HG03196 (cell line): ENCODE measurements at regions not wholly inside any gene's neighbourhood (a gene's known extent, or its start where the extent isn't known, plus 50 kb on each side); places are given as distances from the start of the nearest gene placed in this dataset.

Source experiments
- ATAC-seq: cut with Tn5 transposase; IDR thresholded peaks from one replicate; pipeline ENCODE4 v1.9.1; 2021; ENCODE audit not compliant: unreplicated experiment

DNA sequence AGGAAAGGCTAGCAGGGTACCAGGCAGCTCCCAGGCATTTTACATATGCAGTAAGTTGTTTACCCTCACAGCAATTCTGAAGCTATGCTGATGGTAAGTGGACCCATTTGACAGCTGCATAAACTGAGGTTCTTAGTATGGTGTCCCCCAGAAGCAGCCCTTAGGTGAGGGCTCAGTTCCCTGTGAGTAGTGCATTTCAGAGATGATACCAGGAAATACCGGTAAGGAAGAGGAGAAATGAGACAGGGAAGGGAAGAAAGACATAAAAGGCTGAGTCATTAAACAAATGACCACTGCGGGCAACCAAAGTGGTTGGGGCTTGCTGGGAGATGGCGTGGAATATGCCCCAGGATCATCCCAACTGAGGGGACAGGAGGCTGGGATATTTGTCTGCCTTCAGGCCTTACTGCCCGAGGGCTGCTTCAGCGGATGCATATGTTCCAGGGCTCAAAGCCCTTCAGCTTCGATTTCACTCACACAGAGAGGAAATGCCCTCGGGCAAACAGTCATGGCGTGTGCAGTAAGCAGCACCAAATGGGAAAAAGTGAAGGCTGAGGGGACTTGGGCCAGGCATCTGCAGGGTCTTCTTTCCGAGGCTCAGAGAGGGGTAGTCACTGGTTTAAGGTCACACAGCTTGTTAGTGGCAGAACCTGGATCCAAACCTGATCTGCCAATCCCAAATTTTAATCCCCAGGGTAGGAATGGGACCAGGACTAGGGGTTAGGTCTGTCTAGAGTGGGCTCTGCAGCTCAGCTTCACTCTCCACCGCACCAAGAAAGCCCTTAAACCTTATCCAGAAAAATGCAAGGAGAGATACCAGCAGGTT is 133.7 kb upstream of the RUNX3 start:
- no peak for ATAC-seq

DNA sequence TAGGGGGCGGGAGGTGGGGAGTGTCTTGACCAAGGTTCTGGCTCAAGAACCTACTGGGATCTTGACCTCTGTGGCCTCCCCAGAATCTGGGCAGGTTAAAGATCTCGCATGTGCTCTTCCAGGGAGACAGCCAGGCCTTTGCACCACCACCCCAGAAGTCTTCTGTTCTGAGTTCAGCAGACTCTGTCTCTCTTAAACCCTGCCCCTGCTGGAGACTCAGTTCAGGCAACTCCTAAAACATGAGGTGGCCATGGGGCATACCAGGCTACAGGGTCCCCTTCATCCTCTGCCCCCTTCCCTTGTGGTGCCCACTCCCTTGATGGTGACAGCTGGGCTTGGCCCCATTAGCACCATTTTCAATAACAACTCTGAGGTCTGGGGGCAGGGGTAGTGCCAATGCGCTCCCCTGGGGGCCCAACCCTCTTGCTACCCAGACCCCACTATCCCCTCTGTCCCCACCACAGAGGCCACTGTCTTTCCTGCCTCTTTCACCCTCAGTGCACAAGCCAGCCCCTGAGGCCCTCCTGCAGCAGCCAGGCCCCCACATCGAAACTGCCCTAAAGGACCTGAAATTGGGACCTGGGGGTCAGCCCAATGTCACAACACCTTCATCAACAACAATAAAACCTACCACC is 132.7 kb upstream of the RUNX3 start:
- no peak for ATAC-seq

DNA sequence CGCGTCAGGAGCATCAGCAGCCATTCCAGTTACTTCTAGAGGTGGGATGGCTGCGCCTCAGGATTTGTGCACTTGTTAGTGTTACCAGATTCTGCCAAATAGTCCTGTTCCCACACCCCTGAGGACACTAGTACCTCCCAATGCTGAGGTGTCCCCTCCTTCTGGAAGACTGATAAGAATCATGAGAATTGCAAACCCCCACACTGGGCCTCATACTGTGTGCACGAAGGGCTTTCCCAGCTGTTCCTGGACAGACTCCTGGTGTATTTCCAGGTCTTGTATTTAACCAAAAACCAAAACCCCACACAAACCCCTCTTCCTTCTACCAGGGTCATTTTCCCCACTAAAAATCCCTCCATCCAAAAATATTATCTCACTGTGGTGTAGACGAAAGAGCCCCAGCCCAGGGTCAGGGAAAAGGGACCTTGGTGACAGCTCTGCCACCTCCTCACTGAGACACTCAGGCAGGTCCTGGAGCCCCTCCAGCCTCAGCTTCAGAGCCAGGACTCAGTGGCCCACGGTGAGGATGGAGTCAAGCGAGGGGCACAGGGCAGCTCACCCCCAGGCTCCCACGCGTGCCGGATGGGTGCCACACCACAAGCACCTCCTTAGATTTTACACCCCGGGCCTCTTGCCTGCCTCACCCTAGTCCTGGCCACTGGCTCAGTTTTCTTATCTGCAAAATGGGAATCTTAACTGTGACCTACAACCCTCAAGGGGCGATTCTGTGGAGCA is 131.4 kb upstream of the RUNX3 start:
- no peak for ATAC-seq

DNA sequence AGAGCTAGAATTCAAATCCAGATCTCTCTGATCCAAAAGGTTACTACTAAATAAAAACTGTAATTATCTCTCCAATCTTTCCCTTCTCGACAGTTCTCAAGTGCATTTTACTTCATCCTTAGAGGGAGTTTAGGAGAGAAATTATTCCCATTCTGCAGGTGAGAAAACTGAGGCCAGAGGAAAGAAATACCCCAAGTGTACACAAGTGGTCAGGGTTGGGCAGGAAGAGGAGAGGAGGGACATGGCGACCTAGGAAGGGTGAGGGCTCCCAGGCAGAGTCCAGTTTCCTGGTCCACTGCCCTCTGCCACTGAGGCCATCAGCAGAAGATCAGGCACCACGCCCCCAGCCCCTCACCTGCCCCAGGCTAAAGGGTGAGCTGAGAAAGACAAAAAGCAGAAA is 127.1 kb upstream of the RUNX3 start:
- ATAC-seq: no peak

DNA sequence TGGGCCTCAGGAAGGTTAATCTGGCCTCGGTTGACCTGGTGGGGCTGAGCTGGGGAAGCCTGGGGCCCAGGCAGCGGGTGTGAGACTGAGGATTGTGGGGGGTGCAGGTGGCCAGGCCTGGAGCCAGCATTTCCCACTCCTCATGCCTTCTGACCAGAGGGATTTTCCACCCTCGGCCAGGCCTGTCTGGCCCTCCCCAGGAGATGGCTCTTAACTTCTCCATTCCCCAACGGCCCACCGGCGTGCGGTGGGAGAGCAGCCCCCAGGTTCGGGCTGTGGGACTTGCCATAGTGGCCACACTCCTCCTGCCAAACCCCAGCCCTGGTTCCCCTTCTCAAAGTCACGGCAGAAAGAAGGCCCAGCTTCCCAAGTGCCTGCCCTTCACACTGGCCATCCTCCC is 126.5 kb upstream of the RUNX3 start:
- no peak for ATAC-seq

DNA sequence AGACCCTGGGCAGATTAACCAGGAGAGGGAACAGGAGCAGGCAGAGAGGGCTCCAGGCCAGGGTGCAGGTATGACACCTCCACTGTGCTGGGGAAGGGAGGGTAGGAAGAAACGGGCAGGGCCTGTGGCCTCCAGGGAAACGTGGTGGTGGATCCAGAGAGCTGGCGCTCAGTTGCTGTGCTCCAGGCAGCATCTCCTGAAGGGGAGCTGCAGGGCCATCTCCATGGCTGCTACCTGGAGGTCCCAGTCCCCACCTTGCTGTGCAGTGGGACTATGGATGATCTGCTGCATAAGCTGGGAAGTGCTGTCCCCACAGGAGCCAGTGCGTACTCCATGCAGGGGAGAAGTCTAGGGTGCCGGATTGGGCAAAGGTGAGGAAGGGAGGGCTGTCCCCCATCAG is 125.9 kb upstream of the RUNX3 start:
- ATAC-seq: no peak

DNA sequence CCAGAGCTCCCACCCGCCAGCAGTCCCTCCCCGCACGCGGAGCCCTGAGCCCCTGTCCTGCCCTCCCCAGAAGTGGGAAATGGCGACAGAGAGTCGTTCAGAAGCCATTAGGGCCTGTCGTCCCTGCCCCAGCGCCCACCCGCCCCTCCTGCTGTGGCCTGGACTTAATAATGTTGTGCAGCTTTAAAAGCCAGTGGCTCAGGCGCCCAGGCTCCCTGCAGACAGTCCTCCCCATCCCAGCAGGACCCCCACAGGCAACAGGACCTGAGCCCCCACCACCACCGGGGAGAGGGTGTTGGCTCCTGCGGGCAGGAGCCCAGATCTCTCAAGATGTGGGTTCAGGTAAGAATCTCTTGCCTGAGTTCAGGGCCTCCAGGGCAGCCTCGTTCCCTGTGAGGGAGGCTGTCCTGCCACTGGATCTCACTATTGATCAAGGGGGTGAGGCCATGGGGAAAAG is 125.3 kb upstream of the RUNX3 start:
- no peak for ATAC-seq

DNA sequence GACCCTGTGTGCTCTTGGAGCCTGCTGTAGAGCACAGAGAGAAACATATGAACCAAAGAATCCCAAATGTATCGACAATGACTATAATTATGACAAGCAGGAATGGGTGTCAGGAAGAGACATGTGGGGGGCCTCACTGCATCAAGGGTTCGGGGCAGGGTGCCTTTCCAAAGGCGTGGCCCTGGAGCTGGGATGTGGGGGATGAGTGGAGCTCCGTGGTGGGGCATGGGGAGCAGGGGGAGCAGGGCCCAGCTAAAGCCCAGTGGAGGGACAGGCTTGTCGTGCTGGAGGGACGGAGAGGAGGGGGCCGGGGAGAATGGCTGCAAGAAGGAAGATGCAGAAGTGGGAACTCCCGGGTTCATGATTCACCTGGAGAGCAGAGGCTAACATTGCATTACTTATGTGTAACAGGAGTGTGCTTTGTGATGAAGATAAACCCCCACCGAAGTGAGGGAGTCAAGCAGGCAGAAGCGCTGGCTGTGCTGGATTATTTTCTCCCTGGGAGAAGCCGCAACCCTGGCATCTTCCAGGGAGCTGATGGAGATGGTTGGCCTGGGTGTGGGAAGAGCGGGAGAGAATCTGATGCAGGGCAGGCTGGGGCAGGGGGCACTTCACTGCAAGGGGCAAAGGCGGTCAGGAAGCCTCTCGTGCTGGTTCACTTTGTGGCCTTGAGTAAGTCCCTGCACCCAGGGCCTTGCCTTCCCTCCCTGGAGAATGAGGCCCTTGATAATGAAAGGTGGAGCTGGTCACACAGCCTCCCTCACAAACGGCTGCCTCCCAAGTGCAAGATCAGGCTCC is 124.6 kb upstream of the RUNX3 start:
- no peak for ATAC-seq

DNA sequence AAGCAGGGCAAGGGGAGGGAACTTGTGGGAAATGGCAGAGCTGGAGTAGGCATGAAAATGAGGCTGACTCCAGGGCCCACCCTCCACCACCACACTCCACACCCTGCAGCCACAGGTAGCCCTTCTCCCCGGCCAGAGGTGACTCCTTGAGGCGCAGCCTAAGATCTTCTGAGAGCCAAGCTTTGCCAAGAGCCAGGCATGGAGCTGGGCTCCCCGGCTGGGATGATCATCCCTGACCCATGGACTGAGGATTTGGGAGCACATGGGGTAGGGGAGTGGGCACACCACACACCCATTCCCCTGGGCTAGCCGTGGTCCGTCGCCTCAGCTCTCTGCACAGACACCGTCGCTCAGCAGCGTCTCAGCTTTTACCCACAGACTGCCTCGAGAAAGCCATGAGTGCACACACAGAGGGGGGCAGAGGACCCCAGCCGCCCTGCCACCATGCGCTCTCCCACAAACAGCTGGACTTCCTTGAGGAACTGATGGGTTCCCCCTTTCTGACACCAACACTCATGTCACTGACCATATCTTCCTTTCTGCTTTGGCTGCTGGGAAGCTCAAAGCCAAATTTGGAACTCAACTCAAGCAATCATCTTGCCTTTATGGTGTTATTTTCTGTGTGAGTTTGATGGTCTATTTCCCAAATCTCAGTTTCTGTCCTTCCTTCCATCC is 123.6 kb upstream of the RUNX3 start:
- no peak for ATAC-seq

DNA sequence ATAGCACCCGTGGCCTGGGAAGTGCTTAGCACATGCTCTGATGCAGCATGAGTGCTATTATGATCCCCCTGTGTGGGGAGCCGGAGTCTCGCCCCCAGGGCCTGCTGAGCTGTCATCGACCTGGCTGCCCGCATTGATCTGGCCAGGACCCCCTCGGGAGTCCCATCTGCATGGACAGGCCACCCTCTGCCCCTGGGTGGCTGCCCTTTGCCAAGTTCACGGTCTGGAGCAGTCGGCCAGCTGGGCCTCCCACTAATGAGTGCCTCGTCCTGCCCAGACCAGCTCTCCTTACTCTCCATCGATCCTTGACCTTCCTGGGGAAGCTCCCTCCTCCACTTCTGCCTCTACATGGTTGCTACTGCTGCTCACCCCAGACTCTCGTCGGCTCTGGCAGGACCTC is 121.8 kb upstream of the RUNX3 start:
- no peak for ATAC-seq

DNA sequence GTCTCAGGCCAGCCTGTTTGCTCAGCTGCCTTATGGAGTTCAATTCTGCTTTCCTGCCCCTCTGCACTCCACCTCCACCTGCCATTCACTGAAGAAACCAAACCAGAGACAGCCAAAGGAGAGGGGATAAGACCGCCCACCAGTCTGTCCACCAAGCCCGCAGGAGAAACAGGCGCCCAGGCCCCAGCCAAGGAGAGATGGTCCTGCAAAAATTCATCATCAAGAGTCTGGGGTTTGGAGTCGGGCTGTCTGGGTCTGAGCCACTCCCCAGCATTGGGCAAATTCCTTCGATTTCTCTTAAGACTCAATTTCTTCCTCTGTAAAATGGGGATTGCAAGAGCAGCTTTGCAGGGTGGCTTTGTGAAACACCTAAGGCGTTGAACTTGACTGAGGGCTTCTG is 121.4 kb upstream of the RUNX3 start:
- no peak for ATAC-seq

DNA sequence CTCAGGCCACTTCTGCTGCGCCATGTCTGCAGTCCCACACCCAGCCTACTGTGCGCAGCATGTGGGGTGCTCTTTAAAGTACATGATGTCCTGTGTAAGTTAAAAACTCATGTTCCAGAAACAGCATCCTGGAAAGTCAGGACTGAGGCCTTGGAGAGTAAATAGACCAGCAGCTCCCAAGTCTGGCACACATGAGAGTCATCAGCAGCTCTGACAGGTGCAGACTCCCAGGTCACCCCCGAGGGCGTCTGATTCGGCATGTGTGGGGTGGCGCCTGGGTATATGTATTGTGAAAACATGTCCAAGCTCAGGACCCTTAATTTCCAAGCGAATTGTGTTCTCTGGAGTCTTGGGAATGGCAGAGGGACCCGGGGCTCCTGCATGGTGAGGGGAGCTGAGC is 120.1 kb upstream of the RUNX3 start:
- ATAC-seq: no peak

DNA sequence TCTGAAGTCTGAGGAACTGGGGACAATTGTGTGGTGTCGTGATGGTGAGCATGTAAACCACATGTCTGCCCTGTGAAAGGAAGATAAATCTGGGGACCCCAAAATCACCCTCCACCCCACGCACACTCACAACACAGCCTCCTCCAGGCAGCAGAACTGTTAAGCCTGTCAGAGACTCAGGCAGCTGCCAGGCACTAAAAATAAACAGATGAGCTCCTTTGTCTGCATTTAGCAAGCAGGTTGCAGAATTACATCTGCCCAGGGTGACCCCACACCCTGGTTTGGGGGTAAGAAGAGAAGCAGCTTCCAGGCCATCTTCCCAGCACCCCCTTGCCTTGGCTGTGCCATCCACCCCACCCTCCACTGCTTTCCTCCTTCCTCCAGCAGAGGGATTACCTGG is 119.1 kb upstream of the RUNX3 start:
- ATAC-seq: no peak

DNA sequence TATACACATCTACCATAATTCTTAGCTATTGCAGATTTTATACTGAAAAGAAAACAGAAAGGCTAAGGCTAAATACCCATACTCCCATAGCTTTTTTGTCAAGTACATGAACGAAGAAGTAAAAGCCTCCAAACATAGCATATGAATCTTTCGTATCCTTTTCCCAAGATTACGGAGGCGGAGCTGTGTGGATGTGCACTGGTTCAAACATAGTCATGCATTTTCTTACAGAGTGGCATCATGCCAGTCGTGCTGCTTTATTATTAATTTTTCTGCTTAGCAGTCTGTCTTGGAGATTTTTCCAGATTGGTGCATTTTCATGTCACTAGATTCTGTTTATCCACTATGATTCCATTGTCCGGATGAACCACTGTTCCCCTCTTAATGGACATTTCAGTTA is 118.7 kb upstream of the RUNX3 start:
- no peak for ATAC-seq

DNA sequence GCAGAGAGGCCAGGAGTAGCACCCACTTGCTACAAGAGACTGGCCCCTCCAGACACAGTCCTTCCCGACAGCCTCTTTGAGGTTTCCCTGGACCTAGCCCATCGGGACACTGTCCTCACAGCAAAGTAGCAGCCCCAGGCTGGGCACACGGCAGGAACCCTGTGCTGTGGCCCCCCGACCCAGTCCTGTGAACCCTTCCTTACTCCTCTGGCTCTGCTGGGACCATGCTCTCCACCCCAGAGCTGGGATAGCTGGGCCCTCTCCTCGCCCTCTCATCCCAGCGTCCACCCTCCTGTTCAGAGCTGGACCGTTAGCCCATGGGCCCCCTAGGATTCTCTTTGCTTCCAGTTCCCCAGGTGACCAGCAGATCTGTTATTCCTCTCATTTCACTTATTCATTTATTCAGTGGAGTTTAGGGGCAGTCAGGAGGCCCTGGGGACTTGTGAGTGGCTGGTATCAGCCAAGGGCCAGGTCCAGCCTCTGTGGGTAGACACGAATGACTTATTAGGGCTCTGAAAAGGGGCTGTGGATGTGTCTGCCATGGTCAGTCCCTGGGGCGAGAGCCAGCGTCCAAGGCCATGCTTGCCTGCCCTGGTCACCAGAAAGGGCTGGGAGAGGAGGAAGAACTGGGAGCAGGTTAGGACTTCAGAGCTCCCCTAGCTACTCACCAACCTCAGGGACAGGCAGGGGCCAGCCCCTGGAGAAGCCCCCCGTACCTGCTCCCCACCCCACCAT is 117.6 kb upstream of the RUNX3 start:
- no peak for ATAC-seq

DNA sequence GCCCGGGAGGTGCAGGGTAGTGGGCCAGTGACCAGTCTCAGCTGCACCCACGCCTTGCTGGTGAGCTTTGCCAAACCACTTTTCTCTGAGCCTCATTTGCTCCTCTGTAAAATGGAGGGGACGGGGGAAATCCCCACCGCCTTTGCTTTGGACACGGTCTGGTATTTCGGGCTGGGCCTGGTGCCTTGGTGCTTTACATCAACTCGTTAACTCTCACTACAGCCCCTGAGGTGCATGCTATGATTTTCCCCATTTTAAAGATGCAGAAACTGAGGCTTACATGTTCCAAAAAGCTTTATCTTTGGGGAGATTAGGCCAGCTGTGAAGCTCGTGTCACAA is 116.1 kb upstream of the RUNX3 start:
- no peak for ATAC-seq

DNA sequence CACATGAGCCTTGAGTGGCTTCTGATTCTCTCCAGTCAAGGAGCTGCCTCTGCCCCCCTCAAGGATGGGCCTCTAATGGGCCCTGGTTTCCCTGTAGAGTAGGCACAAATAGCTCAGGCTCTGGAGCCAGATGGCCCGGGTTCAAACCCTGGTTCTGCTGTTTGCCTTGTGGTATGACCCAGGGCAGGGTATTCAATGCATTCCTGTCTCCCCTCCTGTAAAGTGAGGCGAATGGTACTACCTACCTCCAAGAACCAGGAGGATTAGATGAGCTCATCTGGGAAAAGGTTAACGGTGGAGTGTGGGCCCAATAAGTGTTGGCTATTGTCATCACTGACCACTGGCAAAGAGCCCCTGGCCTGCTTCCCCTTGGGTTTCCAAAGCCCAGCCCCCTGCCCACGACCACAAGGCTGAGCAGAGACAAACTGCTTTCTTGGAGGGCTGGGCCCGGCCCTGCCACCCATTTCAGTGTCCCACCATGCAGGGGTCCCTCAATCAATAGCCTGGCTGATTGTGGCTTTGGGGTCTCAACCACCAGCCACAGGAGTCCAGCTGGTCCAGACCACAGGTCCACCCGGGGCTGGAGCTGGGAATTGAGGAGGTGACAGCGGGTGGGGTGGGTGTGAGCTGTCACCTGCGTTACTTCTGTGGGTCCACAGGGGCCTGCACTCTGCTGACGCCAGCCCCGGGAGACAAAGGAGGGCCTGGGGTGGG is 115.6 kb upstream of the RUNX3 start:
- ATAC-seq: no peak

DNA sequence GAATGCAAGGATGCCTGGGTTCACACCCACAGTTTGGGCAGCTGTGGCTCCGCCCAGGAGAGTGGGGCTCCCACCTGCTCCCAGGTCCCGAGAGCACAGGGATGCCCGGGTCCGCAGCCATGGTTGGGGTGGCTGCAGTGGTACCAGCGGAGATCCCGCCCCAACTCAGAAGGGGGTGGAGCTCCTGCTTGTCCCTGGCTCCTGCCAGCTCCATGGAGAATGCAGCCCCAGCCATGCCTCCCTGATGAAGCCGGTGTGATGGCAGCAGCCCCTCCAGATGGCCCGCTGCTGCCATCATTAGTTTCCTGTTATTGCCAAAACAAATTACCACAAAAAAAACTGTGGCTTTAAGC is 113.1 kb upstream of the RUNX3 start:
- no peak for ATAC-seq

DNA sequence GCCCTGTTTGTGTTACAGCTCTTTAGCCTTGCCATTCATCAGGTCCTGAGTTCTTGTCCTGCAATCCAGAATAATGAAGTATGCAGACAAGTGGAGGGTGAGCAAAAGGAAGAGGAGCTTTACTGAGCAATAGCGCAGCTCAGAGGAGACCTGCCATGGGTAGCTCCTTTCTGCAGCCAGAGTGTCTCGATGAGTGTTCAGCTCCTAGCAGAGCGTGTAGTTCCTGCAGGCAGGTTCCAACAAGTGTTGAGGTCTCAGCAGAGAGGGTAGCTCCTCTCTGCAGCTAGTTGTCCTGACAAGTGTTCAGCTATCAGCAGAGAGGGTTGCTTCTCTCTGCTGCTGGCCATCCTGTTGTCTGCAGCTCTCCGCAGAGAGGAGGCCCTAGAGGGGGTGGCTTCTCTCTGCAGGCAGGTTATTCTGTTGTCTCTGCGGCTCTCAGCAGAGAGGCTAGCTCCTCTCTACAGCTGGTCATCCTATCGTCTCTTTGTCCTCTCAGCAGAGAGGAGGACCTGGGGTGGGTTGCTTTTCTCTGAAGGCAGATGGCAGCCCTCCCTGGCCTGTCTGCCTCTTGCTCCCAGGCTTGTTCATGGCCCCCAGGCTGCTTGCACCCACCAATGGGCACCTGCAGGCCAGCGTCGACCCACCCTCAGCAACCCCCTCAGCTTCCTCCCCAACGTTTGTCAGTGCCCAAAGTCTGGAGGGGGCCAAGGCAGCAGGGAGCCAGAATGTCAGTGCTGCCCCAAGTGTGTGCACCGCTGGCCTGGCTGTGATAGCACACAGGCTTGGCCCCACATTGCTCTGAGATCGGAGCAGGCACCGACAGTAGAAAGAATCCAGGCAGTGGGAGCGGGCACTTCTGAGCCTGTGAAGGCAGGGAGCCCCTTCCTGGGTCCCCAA is 112.5 kb upstream of the RUNX3 start:
- no peak for ATAC-seq
